Stomach (tissue), 4 donors: ENCODE measurements at regions not wholly inside any gene's neighbourhood (a gene's known extent, or its start where the extent isn't known, plus 50 kb on each side); places are given as distances from the start of the nearest gene placed in this dataset.

Source experiments
- CTCF ChIP-seq, 7 experiments: fragments of 450-650 bp in 4 of 7; fragments of 200-600 bp in 3 of 7; sonication (generic) in 3 of 7; IDR thresholded peaks; one replicate each; pipeline ENCODE4 v1.5.1; 2016 to 2019; ENCODE audit warnings: antibody characterized with exemption in 7 of 7, control low read depth in 2 of 7, mild to moderate bottlenecking in 1 of 7
- EP300 ChIP-seq: sonication (generic); formaldehyde crosslinking; IDR thresholded peaks from one replicate; pipeline ENCODE4 v1.6.1; 2017; ENCODE audit warnings: antibody characterized with exemption
- POLR2A ChIP-seq, 4 donors: fragments of 450-650 bp; IDR thresholded peaks; one replicate each; pipeline ENCODE4 v1.6.1; 2016; ENCODE audit warnings: antibody characterized with exemption in 4 of 4, control low read depth in 2 of 4, mild to moderate bottlenecking in 1 of 4, moderate library complexity in 1 of 4
- POLR2AphosphoS5 ChIP-seq, 3 donors: sonication (generic); formaldehyde crosslinking; IDR thresholded peaks; one replicate each; pipeline ENCODE4 v1.6.1; 2016; ENCODE audit warnings: antibody characterized with exemption in 3 of 3

GRCh38 chr18:40566510-40566844, 1388.6 kb upstream of the PIK3C3 start:
- no peak for TF ChIP-seq POLR2A (IDR thresholded peaks at IDR 0.05)
- TF ChIP-seq CTCF (IDR thresholded peaks at IDR 0.05) = no peak
- no peak for TF ChIP-seq EP300
- TF ChIP-seq POLR2AphosphoS5 (IDR thresholded peaks at IDR 0.05) = no peak
